ENCODE measurements at regions not wholly inside any gene's neighbourhood (a gene's known extent, or its start where the extent isn't known, plus 50 kb on each side); places are given as distances from the start of the nearest gene placed in this dataset.

DNA sequence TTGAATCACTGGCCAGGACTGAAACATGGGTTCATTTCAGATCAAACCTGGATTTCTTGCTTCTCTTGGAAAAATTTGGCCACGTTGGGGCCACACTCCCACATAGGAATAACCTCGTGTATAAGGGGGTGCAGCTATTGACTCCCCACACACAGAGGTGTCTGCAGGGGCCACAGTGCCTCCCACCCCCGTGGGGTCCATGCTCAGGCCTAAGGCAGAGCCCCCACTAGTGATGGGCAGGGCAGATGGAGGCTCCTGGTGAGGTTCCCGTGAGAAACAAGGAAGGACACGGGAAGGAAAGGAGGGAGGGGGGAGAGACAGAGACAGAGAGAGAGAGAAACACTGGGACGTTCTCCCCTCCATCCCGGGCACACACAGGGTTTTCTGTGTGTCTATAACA lies 230.5 kb downstream of the ERMARD start:
- H3K27ac ChIP-seq (ENCODE audit: low read depth in 1 of 3, low read length in 2 of 3), result no peak overlapping the region
- H3K36me3 ChIP-seq (ENCODE audit: control insufficient read depth in 3 of 3, insufficient read depth in 2 of 3, low read depth in 1 of 3, low read length in 3 of 3), result no peaks in the 10 kb centered on the region
- no peak overlapping the region for H3K4me3 ChIP-seq (ENCODE audit: low read depth in 1 of 3, low read length in 3 of 3)
- 49 to 66% (median 59%) methylated on average over 7 of the region's 7 CpGs for WGBS, 3 donors
- DNase-seq (no peak), FAIRE-seq (no peak)
- H3K9me3 ChIP-seq (ENCODE audit: control insufficient read depth in 2 of 2, insufficient read depth in 1 of 2, low read depth in 1 of 2, low read length in 1 of 2), result no peaks in the 10 kb centered on the region
- no peaks in the 10 kb centered on the region for H3K4me1 ChIP-seq (ENCODE audit: control insufficient read depth in 3 of 3, insufficient read depth in 2 of 3, low read depth in 1 of 3, low read length in 2 of 3)
- no peaks in the 10 kb centered on the region for H3K27me3 ChIP-seq (ENCODE audit: control insufficient read depth in 3 of 3, insufficient read depth in 3 of 3, low read length in 3 of 3)

DNA sequence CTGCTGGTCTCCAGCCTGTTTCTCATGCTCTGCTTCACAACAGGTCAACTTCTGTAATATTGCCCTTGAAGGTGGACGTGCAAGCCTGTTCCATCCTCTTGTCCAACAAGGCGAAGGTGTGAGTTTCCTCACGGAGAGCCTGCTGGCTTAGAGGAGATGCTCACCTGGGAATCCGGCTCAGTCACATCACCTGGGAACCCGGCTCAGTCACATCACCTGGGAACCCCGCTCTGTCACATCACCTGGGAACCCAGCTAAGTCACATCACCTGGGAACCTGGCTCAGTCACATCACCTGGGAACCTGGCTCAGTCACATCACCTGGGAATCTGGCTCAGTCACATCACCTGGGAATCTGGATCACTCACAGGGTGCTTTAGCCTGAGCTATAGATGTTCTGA lies 230.1 kb downstream of the ERMARD start:
- no peaks in the 10 kb centered on the region for H3K36me3 ChIP-seq (ENCODE audit: control insufficient read depth in 3 of 3, insufficient read depth in 2 of 3, low read depth in 1 of 3, low read length in 3 of 3)
- WGBS, 3 donors, result 75 to 90% (median 79%) methylated on average over 6 of the region's 6 CpGs
- H3K9me3 ChIP-seq (ENCODE audit: control insufficient read depth in 2 of 2, insufficient read depth in 1 of 2, low read depth in 1 of 2, low read length in 1 of 2), result no peaks in the 10 kb centered on the region
- FAIRE-seq (no peak), DNase-seq (no peak)
- H3K27me3 ChIP-seq (ENCODE audit: control insufficient read depth in 3 of 3, insufficient read depth in 3 of 3, low read length in 3 of 3), result no peaks in the 10 kb centered on the region
- H3K4me1 ChIP-seq (ENCODE audit: control insufficient read depth in 3 of 3, insufficient read depth in 2 of 3, low read depth in 1 of 3, low read length in 2 of 3), result no peaks in the 10 kb centered on the region
- no peak overlapping the region for H3K27ac ChIP-seq (ENCODE audit: low read depth in 1 of 3, low read length in 2 of 3)
- no peak overlapping the region for H3K4me3 ChIP-seq (ENCODE audit: low read depth in 1 of 3, low read length in 3 of 3)

DNA sequence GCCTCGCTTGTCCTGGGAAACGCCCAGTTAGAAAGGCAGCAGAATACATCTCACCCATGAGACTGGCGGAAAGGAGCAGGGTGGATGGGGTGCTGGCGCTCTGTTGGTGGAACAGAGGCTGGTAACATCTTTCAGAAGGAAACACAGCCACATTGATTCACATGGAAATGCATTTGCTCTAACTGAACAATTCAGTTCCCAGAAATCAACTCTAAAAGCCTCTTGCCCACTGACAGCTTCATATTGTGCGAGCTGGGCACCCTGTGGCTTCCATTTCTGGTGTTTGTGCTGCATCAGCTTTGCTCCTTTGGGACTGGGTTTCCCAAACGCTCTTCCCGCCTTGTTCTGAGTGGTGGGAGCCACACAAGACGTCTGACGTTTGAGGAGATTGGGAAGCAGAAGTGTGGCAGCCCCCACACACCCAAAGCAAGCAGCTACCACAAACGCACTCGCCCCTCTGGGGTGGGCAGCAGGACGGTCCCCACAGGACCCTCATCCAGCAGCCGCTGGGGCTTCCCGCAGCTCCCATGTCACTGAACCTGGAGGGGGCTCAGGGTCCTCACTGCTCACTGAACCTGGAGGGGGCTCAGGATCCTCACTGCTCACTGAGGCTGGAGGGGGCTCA lies 229.5 kb downstream of the ERMARD start:
- H3K27ac ChIP-seq (ENCODE audit: low read depth in 1 of 3, low read length in 2 of 3), result no peak overlapping the region
- FAIRE-seq (no peak), DNase-seq (no peak)
- no peaks in the 10 kb centered on the region for H3K9me3 ChIP-seq (ENCODE audit: control insufficient read depth in 2 of 2, insufficient read depth in 1 of 2, low read depth in 1 of 2, low read length in 1 of 2)
- no peak overlapping the region for H3K4me3 ChIP-seq (ENCODE audit: low read depth in 1 of 3, low read length in 3 of 3)
- H3K36me3 ChIP-seq (ENCODE audit: control insufficient read depth in 3 of 3, insufficient read depth in 2 of 3, low read depth in 1 of 3, low read length in 3 of 3), result no peaks in the 10 kb centered on the region
- no peaks in the 10 kb centered on the region for H3K27me3 ChIP-seq (ENCODE audit: control insufficient read depth in 3 of 3, insufficient read depth in 3 of 3, low read length in 3 of 3)
- no peaks in the 10 kb centered on the region for H3K4me1 ChIP-seq (ENCODE audit: control insufficient read depth in 3 of 3, insufficient read depth in 2 of 3, low read depth in 1 of 3, low read length in 2 of 3)
- WGBS, 3 donors, result 81 to 84% (median 83%) methylated on average over 14 of the region's 14 CpGs

DNA sequence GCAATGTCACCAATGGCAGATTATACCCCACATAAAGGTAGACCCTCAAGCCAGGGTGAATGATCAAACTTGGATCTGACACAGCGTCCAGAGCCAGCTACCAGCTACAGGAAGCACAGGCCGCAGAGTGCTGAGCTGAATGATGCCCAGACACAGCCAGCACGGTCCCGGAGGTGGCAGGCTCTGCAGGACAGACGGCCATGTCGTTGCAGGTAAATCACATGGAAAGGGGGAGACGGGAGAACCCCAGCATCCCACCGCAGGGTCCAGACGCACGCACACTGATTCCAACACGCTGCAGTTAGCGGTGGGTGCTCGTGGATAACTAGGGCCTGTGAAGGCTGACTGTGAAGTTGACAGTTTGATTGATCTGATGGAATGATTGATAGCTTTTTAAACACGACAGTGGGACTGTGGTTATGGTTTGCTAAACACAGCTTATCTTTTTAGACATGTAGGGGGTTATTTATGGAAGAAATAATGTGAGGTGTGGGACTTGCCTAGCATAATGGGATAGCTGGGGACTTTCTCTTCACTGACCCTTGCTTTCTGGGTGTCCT lies 228.5 kb downstream of the ERMARD start:
- no peak overlapping the region for H3K4me3 ChIP-seq (ENCODE audit: low read depth in 1 of 3, low read length in 3 of 3)
- H3K27me3 ChIP-seq (ENCODE audit: control insufficient read depth in 3 of 3, insufficient read depth in 3 of 3, low read length in 3 of 3), result no peaks in the 10 kb centered on the region
- DNase-seq (no peak), FAIRE-seq (no peak)
- no peaks in the 10 kb centered on the region for H3K36me3 ChIP-seq (ENCODE audit: control insufficient read depth in 3 of 3, insufficient read depth in 2 of 3, low read depth in 1 of 3, low read length in 3 of 3)
- no peaks in the 10 kb centered on the region for H3K4me1 ChIP-seq (ENCODE audit: control insufficient read depth in 3 of 3, insufficient read depth in 2 of 3, low read depth in 1 of 3, low read length in 2 of 3)
- 74 to 82% (median 80%) methylated on average over 14 of the region's 14 CpGs for WGBS, 3 donors
- no peak overlapping the region for H3K27ac ChIP-seq (ENCODE audit: low read depth in 1 of 3, low read length in 2 of 3)
- H3K9me3 ChIP-seq (ENCODE audit: control insufficient read depth in 2 of 2, insufficient read depth in 1 of 2, low read depth in 1 of 2, low read length in 1 of 2), result no peaks in the 10 kb centered on the region

DNA sequence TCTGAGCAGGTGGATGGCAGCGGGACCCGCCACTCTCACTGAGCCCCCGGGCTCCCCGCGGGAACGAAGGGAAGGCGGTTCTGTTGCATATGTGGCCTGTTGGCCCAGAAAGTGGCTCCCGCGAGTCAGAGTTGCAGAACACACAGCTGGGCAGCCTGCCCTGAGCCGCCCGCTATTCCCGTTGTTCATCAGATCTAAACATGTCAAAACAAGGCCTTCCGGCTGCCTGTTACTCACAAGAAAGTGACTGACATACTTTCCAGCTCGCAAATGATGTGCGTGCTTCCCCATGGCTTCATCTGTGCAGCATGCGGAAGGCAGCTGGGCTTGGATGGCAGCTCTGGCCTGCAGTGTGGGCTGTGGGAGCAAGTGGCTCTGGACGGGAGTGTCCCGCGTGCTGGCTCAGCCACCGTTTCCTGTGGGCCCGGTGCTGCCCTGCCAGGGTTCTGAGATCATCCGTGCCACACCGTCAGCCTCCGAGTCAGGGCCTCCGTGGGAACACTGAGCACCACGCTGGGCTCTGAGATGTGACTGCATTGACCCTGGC lies 227.3 kb downstream of the ERMARD start:
- Histone ChIP-seq H3K27ac (ENCODE audit: low read depth in 1 of 3, low read length in 2 of 3) (peak overlapping the region in 1 of 3 donors; percentile 43), H3K4me1 (ENCODE audit: control insufficient read depth in 3 of 3, insufficient read depth in 2 of 3, low read depth in 1 of 3, low read length in 2 of 3) (no peaks in the 10 kb centered on the region), H3K4me3 (ENCODE audit: low read depth in 1 of 3, low read length in 3 of 3) (no peak overlapping the region), H3K9me3 (ENCODE audit: control insufficient read depth in 2 of 2, insufficient read depth in 1 of 2, low read depth in 1 of 2, low read length in 1 of 2) (no peaks in the 10 kb centered on the region), H3K27me3 (ENCODE audit: control insufficient read depth in 3 of 3, insufficient read depth in 3 of 3, low read length in 3 of 3) (no peaks in the 10 kb centered on the region), H3K36me3 (ENCODE audit: control insufficient read depth in 3 of 3, insufficient read depth in 2 of 3, low read depth in 1 of 3, low read length in 3 of 3) (no peaks in the 10 kb centered on the region)
- FAIRE-seq, result no peak
- 71 to 82% (median 81%) methylated on average over 25 to 26 of the region's 26 CpGs for WGBS, 3 donors
- DNase-seq, result no peak

DNA sequence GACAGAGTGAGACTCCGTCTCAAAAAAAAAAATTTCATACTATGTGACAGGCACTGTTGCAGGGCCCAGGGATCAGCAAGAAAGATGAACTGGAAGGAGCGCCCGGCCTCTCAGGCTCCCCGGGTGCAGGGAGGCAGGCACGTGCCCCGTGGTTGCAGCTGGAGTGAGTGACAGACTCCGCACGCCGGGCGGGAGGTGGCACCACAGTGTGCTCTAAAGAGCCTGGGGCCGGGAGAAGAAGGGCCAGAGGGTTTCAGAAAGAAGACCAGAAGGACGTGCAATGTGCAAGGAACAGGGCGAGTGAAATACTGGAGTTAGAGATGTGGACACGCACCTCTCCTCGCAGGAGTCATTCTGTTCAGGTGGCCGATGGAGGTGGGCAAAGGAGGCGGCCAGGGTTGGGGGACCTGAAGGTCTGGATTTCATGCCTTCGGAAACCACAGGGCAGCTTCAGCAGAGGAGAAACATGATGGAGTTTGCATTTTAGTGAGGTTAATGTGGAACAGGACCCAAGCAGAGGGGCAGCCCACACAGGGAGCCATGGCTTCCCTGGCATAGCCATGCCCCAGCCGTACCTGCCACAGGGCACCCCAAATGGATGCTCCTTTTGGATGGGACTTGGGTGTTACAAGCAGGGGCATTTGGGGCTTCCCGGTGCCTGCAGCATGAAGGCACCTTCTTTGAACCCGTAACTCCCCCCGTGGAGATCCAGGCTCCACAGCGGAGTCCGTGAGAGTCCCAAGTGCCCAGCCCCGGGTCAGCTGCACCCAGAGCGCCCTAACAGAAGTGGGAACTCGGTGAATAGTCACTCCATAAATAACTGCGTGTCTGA lies 226.2 kb downstream of the ERMARD start:
- FAIRE-seq, result no peak
- WGBS, 3 donors, result 81 to 88% (median 84%) methylated on average over 28 of the region's 28 CpGs
- H3K9me3 ChIP-seq (ENCODE audit: control insufficient read depth in 2 of 2, insufficient read depth in 1 of 2, low read depth in 1 of 2, low read length in 1 of 2), result no peaks in the 10 kb centered on the region

DNA sequence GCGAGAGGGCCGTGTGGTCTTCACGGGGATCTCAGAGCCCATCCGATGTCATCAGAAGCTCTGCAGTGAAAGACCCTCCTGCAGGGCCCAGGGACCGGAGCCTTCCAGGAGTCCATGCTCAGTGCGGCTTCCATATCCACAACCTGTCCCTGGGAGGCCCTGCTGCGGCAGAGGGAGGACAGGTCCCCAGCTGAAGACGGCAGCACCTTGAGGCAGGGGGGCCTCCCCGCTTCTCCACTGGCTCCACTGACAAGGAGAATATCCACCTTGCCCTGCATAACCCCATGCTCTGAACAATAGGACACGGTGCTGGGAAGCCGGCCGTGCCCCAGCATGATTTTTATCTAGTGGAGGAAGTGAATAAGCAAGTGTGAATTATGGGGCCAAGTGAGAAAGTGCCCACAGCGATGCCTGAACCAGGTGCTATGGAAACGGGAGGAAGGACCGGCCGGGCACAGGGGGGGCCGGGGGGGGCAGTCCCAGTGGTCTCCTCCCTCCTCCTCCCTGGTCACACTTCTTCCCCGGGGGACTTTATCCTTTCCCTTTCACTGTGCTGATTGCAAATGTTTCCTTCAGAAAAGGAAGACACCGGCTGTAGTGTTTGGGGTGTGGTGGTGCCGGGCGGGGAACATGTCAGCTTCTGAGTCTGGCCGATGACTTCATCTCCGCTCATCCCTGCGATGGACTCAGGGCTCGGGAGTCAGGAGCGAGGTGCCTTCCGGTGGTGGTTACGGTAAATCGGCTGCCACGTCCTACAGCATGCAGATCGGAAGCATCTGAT lies 225.1 kb downstream of the ERMARD start:
- Histone ChIP-seq H3K4me1 (ENCODE audit: control insufficient read depth in 3 of 3, insufficient read depth in 2 of 3, low read depth in 1 of 3, low read length in 2 of 3) (no peaks in the 10 kb centered on the region), H3K36me3 (ENCODE audit: control insufficient read depth in 3 of 3, insufficient read depth in 2 of 3, low read depth in 1 of 3, low read length in 3 of 3) (no peaks in the 10 kb centered on the region), H3K9me3 (ENCODE audit: control insufficient read depth in 2 of 2, insufficient read depth in 1 of 2, low read depth in 1 of 2, low read length in 1 of 2) (no peaks in the 10 kb centered on the region), H3K4me3 (ENCODE audit: low read depth in 1 of 3, low read length in 3 of 3) (no peak overlapping the region), H3K27me3 (ENCODE audit: control insufficient read depth in 3 of 3, insufficient read depth in 3 of 3, low read length in 3 of 3) (no peaks in the 10 kb centered on the region), H3K27ac (ENCODE audit: low read depth in 1 of 3, low read length in 2 of 3) (no peak overlapping the region)
- no peak for FAIRE-seq
- 56 to 60% (median 58%) methylated on average over 31 of the region's 31 CpGs for WGBS, 3 donors
- no peak for DNase-seq

More for the DNA sequence above, 226.2 kb downstream of the ERMARD start:
- H3K36me3 ChIP-seq (ENCODE audit: control insufficient read depth in 3 of 3, insufficient read depth in 2 of 3, low read depth in 1 of 3, low read length in 3 of 3), result no peaks in the 10 kb centered on the region
- DNase-seq, result no peak
- no peak overlapping the region for H3K4me3 ChIP-seq (ENCODE audit: low read depth in 1 of 3, low read length in 3 of 3)
- H3K4me1 ChIP-seq (ENCODE audit: control insufficient read depth in 3 of 3, insufficient read depth in 2 of 3, low read depth in 1 of 3, low read length in 2 of 3), result no peaks in the 10 kb centered on the region
- H3K27me3 ChIP-seq (ENCODE audit: control insufficient read depth in 3 of 3, insufficient read depth in 3 of 3, low read length in 3 of 3), result no peaks in the 10 kb centered on the region
- no peak overlapping the region for H3K27ac ChIP-seq (ENCODE audit: low read depth in 1 of 3, low read length in 2 of 3)

DNA sequence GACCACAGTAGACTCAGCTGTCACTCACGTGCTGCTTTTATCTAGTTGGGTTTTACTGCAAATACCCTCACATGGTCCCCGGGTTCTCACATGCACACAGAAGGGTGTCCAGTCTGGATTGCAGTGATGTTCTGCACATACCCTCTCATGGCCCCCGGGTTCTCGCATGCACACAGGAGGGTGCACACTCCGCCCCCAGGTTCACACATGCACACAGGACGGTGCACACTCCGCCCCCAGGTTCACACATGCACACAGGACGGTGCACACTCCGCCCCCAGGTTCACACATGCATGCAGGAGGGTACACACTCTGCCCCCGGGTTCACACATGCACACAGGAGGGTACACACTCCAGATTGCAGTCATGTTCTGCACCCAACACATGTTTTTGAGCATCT lies 224.3 kb downstream of the ERMARD start:
- no peak overlapping the region for H3K4me3 ChIP-seq (ENCODE audit: low read depth in 1 of 3, low read length in 3 of 3)
- H3K27me3 ChIP-seq (ENCODE audit: control insufficient read depth in 3 of 3, insufficient read depth in 3 of 3, low read length in 3 of 3), result no peaks in the 10 kb centered on the region
- no peaks in the 10 kb centered on the region for H3K4me1 ChIP-seq (ENCODE audit: control insufficient read depth in 3 of 3, insufficient read depth in 2 of 3, low read depth in 1 of 3, low read length in 2 of 3)
- WGBS, 3 donors, result 69 to 80% (median 79%) methylated on average over 10 of the region's 10 CpGs
- FAIRE-seq, result no peak
- H3K27ac ChIP-seq (ENCODE audit: low read depth in 1 of 3, low read length in 2 of 3), result no peak overlapping the region
- no peak for DNase-seq
- no peaks in the 10 kb centered on the region for H3K36me3 ChIP-seq (ENCODE audit: control insufficient read depth in 3 of 3, insufficient read depth in 2 of 3, low read depth in 1 of 3, low read length in 3 of 3)
- H3K9me3 ChIP-seq (ENCODE audit: control insufficient read depth in 2 of 2, insufficient read depth in 1 of 2, low read depth in 1 of 2, low read length in 1 of 2), result no peaks in the 10 kb centered on the region

Measured in small intestine (tissue), 7 donors.